GM12874 (cell line): ENCODE measurements at regions not wholly inside any gene's neighbourhood (a gene's known extent, or its start where the extent isn't known, plus 50 kb on each side); places are given as distances from the start of the nearest gene placed in this dataset.

ENCODE experiments used
- TF ChIP-seq, protein P1 (sequence below): IDR thresholded peaks from 2 replicates; pipeline ENCODE4 v1.5.1; 2011; ENCODE audit warnings: low read depth, mild to moderate bottlenecking, control low read depth, low read length, moderate library complexity; ENCODE audit not compliant: insufficient read depth

DNA sequence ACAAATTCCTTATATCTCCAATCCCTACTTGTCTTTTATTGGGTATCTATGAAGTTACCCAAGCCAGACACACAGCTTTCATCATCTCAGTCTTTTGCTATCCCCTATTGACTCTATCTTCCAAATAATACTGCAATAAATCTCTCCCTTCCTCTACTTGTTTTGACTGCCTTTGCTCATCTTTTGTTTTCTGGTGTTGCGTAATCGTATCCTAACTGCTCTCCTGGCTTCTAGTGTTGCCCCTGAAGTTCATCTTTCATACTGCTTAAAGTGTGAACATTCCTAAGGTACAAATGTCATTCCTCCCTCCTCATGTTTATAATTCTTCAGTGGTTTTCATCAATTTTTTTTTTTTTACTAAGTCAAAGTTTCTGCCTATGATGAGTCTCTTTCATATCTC is 491.3 kb upstream of the DCC start:
- TF ChIP-seq, protein P1, sequence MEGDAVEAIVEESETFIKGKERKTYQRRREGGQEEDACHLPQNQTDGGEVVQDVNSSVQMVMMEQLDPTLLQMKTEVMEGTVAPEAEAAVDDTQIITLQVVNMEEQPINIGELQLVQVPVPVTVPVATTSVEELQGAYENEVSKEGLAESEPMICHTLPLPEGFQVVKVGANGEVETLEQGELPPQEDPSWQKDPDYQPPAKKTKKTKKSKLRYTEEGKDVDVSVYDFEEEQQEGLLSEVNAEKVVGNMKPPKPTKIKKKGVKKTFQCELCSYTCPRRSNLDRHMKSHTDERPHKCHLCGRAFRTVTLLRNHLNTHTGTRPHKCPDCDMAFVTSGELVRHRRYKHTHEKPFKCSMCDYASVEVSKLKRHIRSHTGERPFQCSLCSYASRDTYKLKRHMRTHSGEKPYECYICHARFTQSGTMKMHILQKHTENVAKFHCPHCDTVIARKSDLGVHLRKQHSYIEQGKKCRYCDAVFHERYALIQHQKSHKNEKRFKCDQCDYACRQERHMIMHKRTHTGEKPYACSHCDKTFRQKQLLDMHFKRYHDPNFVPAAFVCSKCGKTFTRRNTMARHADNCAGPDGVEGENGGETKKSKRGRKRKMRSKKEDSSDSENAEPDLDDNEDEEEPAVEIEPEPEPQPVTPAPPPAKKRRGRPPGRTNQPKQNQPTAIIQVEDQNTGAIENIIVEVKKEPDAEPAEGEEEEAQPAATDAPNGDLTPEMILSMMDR = no peak

DNA sequence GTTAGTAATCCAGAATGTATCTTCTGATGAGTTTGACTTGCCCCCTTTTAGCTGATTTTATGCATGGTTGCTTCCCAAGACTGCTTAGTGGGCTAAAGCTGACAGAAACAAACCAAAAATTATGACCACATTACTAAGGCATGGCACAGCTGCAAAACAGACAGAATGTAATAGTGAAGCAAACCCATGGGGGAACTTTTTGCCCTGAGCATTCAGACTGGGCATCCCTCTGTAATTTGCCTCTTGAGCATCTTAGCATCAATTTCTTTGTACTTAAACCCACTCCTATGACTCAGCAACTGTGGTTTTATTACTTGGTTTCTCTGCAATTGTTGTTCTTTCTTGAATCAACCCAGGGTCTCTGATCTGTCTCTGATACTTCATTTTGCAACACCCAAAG is 487.3 kb upstream of the DCC start:
- TF ChIP-seq, protein P1 = no peak

DNA sequence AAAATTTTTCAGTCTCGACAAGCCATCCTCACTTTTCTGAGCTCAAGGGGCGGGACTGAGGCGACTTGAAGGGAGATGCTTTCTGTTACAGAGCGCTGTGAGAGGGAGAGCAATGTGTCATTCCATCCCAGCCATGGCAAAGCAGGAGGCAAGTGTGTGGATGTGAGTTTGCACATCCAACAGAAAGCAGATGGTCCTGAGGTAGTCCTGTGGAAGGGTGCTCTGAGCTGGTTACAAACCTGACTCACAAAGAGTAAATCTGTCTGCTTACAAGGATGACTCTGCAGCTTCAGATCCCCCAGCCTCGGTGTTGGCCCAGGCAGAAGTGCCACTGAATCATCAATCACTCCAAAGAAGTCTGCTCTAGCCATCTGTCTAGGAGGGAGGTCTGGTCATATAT is 482.0 kb upstream of the DCC start:
- TF ChIP-seq, protein P1 = no peak

DNA sequence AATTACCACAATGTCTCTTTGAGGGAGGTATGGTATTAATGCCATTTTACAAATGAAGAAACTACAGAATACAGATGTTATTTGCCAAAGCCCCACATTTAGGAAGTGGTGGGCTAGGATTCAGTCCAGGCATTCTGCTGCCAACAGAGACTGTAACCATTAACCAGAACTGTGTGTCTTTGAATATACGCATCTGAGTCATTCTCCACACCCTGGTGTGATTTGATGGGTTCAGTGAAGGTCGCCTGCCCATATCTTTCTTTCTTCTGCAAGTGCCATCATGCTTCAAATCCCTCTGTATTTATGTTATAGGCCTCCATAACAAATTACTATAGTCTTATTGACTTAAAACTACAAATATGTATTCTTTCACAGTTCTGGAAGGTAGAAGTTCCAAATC is 479.0 kb upstream of the DCC start:
- TF ChIP-seq, protein P1 = no peak

DNA sequence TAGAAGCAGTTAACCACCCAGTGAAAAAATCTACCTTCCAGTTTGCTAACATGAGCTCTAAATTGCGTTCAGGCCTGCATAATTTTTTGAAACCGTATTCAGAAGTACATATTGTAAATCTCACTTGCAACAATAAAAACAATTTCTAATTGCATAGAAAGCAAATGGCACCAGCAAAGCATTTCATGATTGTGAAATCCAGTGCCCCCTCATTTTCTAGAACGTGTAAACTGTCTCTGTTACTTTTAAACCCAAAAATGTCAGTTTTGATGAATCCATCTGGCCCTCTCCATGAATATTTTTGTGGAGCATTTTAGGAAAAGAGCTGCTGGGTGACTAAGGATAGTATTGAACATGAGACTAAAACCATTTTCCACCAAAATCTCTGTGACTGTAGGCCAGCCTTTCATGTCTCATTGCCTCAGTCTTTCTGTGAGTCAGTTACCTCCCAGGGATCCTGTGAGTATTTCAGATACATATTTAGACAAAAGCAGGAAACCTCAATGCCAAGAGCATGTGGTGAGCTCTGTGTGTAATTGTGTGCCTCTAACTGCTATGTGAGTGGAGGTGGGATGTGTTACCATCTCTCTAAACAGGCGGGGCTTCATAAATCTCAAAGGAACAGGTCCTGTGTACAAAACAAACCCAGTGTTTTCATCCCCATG is 477.8 kb upstream of the DCC start:
- TF ChIP-seq, protein P1 = no peak

DNA sequence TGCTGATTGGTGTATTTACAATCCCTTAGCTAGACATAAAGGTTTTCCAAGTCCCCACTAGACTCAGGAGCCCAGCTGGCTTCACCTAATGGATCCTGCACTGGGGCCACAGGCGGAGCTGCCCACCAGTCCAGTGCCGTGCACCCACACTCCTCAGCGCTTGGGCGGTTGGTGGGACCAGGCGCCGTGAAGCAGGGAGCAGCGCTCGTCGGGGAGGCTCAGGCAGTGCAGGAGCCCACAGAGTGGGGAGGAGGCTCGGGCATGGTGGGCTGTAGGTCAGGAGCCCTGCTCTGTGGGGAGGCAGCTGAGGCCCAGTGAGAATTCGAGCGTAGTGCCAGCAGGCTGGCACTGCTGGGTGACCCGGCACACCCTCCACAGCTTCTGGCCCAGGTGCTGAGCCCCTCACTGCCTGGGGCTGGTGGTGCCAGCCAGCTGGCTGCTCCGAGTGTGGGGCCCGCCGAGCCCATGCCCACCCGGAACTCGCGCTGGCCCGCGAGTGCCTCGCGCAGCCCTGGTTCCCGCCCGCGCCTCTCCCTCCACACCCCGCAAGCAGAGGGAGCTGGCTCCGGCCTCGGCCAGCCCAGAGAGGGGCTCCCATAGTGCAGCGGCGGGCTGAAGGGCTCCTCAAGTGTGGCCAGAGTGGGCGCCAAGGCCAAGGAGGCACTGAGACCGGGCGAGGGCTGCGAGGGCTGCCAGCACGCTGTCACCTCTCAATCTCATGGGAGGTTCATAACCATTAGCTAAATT is 475.6 kb upstream of the DCC start:
- TF ChIP-seq, protein P1 = no peak

DNA sequence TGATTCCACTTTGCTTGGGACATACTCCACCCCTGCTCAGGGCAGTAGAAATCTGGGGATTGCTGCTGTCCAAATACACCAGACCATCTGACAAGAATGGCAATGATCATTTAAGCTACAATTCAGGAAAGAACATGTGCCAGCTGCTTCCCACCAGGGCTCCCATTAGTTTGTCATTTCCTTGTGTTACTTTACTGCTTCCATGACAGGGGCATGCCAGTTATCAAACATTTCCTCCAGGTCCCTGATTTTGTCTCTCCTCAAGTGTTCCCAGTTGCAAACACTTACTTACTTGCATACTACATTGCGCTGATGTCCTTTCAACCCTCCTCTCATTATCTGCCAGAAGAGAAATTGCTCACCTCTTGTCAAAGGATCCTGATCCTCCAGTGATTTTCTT is 474.5 kb upstream of the DCC start:
- TF ChIP-seq, protein P1 = no peak
